GM19397 (cell line): ENCODE measurements at regions not wholly inside any gene's neighbourhood (a gene's known extent, or its start where the extent isn't known, plus 50 kb on each side); places are given as distances from the start of the nearest gene placed in this dataset.

ENCODE experiments used
- ATAC-seq: cut with Tn5 transposase; IDR thresholded peaks from one replicate; pipeline ENCODE4 v1.9.1; 2021; ENCODE audit warnings: mild to moderate bottlenecking, moderate library complexity; ENCODE audit not compliant: unreplicated experiment

GRCh38 chr3:76177610-76178009 lies 392.3 kb upstream of the ZNF717 start:
- no peak for ATAC-seq

DNA sequence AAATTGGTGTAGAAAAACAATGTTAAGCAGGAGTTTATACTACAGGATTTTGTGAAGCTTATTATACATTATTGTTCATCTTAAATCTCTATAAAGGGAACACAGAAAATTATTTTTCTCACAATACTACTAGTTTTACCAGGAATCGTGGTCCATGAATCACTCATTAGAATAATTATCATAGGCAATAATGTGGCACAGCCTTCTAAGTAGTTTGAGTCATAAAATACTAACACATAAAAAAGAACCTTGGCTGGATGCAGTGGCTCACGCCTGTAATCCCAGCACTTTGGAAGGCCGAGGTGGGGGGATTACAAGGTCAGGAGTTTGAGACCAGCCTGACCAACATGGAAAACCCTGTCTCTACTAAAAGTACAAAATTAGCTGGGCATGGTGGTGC lies 393.1 kb upstream of the ZNF717 start:
- ATAC-seq = no peak

DNA sequence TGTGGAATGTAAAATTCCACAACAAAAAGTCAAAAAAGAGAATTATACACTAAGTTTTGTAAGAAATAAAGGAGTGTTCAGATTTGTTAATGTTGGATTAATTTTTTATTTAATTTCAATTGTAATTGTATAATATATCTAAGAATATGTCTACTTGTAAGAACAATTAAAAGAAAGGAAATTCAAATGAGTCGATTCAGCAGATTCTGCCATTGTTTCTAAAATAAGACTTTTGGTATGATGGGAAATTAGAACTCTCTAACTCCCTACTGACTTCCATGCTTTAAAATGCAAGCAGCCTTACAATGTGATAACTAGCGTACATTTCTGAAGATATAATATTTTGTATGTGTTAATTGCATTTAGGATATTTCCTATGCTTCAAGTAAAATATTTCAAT lies 395.9 kb upstream of the ZNF717 start:
- ATAC-seq = no peak

GRCh38 chr3:76198086-76198485 lies 412.7 kb upstream of the ZNF717 start:
- no peak for ATAC-seq

GRCh38 chr3:76199382-76199781 lies 414.0 kb upstream of the ZNF717 start:
- no peak for ATAC-seq

GRCh38 chr3:76203578-76203977 lies 418.2 kb upstream of the ZNF717 start:
- no peak for ATAC-seq

GRCh38 chr3:76206346-76206745 lies 421.0 kb upstream of the ZNF717 start:
- ATAC-seq = no peak

GRCh38 chr3:76212679-76213078 lies 427.3 kb upstream of the ZNF717 start:
- ATAC-seq = no peak

DNA sequence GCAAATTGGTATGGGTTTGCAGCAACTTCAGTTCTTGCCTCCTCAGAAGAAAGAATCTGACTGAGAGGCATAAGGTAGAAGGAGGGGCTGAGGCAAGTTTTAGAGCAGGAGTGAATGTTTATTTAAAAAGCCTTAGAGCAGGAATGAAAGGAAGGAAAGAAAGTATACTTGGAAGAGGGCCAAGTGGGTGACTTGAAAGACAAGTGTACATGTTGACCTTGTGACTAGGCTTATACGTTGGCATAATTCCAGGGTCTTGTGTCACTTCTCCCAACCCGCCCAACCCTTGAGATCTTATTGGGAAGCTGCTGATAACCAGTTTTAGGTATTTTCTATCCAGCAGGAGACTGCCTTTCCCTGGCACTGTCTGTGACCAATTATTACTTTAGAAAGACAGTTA lies 436.9 kb upstream of the ZNF717 start:
- no peak for ATAC-seq

DNA sequence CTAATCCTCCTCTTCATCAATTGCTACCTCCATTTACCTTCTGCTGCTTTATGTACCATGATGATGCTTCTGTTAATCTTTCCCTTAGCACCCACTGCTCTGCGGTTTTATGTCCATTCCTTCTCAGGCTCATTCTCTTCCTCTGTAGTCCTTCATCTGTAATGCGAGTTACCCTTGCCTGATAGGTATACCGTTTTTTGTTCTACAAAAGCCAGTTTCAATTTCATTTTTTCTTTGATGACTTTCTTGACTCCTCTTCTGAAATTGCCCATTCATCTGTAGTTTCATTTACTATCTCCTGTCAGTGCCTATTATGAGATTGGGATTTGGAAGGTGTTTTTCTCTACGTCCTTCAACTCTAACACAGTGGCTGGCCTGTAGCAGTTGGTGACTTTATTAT lies 445.9 kb upstream of the ZNF717 start:
- ATAC-seq = no peak

- ATAC-seq = no peak
Measured at GRCh38 chr3:76242886-76243753, 457.8 kb upstream of the ZNF717 start.

DNA sequence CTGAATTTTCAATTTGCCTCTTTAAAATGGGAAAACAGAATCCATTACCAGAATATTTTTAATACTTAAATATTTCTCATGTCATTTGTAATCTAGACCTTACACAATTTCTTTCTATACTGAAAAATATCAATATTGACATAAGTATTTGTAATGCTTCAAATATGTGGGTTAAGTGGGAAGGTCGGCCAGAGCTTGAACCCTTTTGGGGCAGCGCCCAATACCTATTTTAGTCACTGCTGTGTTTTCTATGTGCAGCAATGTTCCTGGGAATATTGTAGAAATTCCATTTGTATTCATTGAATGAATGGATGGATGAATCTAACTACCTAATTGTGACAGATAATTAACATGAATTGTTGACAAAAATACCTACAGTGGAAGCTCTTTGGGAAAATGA lies 459.7 kb upstream of the ZNF717 start:
- ATAC-seq = no peak

DNA sequence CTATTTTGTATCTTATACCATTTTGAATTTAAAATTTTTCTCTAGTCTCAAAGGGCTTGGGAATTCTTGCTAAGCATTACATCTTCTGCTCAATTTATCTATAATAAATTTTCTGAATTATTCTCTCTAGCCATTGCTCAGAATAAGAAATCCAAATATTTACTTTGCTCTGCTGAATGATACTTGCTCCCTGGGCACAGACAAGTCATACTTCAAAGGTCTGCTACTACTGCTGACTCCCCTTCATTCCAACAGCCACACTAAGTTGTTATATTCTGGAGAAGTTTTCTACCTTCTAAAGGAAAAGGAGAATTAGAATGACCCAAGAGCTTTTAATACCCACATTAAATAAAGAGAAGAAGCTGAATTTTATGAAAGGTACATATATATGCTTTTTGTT lies 460.3 kb upstream of the ZNF717 start:
- ATAC-seq = no peak

- ATAC-seq = no peak
Measured at GRCh38 chr3:76264496-76264895, 479.1 kb upstream of the ZNF717 start.

DNA sequence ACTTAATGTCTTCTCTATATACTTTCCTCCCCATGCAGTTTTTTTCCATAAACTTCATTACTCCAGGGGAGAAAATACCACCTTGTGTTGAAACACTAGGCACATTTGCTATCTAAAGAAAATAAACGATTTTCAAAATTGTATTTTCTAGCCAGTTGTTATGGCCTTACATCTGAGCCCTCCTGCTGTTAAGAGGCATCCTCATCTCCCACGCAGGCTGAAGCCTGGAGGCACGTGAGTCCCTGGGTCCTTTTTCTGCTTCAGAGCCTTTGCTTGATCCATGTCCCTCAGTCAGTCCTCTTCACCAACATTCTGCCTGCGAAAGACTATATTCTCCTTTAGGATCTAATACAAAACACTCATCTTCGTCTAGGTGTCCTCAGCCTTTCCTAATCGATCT lies 479.6 kb upstream of the ZNF717 start:
- no peak for ATAC-seq

DNA sequence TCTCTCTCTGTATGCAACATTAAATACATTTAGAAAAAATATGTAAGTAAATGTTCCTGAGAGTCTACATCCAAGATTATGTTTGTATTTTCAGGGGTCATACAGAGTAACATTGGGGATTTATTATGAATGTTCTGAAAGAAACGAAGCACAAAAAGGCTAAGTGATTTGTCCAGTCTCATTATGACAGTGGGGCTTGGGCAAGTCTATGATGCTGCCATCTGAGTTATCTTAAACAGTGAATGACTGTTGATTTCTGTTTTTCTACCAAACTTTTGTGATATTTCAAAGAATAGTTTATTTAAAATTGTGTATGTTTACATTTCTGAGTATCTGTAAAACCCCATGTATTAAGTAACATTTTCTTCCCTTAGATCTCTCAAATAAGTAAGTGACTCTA lies 481.2 kb upstream of the ZNF717 start:
- ATAC-seq = no peak

DNA sequence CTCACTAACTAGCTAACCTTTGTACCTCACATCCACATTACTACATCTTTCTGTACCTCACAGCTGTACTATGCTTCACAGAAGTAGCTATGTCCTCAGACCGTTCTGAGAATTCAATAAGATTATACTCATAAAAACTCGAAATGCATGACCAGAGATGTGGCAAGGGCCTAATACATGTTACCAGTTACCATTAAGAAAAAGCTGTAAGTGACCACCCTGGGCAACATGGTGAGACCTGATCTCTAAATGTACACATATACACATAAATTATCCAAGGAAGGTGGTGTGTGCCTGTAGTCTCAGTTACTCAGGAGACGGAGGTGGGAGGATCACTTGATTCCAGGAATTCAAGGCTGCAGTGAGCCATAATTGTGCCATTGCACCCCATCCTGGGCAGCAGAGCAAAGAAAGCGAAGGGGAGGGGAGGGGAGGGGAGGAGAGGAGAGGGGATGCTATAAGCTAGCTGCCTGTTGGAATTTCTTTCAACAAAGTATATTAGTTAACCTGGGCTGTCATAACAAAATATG lies 482.6 kb upstream of the ZNF717 start:
- no peak for ATAC-seq

DNA sequence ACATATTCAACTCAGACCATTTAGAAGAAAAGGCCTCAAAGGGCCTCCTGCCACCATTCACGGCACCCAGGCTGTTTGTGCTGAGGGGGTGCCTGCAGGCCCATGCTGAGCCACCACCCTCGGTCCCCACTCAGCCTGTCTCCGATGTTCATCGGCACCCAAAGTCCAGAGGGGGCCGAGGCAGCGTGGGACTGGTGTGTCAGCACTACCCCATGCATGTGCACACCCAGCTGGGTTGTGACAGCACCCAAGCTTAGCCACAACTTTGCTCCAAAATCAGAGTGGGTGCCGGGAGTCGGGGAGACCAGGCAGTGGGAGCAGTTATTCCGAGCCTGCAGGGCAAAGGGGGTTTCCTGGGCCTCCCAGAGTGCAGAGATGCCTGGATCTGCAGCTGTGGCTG lies 508.5 kb upstream of the ZNF717 start:
- no peak for ATAC-seq

DNA sequence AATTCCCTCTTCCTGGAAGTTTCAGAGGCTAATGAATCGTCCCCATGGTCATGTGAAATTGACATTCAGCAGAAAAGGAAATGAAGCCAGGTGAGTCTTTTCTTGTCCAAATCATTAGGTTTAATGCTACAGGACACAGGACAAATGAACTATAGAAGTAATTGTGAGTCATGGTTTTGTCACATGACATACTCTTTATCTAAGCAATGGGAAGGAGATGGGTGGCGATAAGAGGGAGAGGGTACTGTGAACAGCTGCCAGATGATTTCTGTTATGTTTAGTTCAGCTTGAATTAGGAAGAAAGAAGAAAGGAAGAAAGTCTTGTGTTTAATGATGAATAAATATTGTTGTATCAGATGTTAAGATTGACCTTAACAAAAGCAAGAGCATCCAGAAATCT lies 515.4 kb upstream of the ZNF717 start:
- no peak for ATAC-seq

- ATAC-seq = no peak
Measured at GRCh38 chr3:76307556-76307955, 522.2 kb upstream of the ZNF717 start.

GRCh38 chr3:76308541-76308940 lies 523.2 kb upstream of the ZNF717 start:
- ATAC-seq = no peak

- ATAC-seq = no peak
Measured at GRCh38 chr3:76310089-76310488, 524.7 kb upstream of the ZNF717 start.

- no peak for ATAC-seq
Measured at GRCh38 chr3:76310667-76311066, 525.3 kb upstream of the ZNF717 start.
